Smooth muscle cell (in vitro differentiated cells): ENCODE measurements at regions not wholly inside any gene's neighbourhood (a gene's known extent, or its start where the extent isn't known, plus 50 kb on each side); places are given as distances from the start of the nearest gene placed in this dataset.

ENCODE experiments used
- DNase-seq: peaks from one replicate; lab custom pipeline; 2025; ENCODE audit not compliant: unreplicated experiment; lab: John Stamatoyannopoulos, UW
- H2AFZ ChIP-seq: fragments of 200-600 bp; sonication (generic); 2 replicates; pipeline ENCODE4 v1.6.0; 2016; ENCODE audit warnings: antibody characterized with exemption, low read depth, mild to moderate bottlenecking
- H3F3A ChIP-seq: fragments of 200-600 bp; sonication (generic); 2 replicates; pipeline ENCODE4 v1.6.0; 2017; ENCODE audit warnings: antibody characterized with exemption, low read depth
- H3K27ac ChIP-seq: fragments of 200-600 bp; sonication (generic); 2 replicates; pipeline ENCODE4 v1.5.1; 2016; ENCODE audit warnings: low read depth, mild to moderate bottlenecking
- H3K27me3 ChIP-seq: fragments of 200-600 bp; sonication (generic); 2 replicates; pipeline ENCODE4 v1.6.1; 2016; ENCODE audit warnings: low read depth, mild to moderate bottlenecking
- H3K36me3 ChIP-seq: fragments of 200-600 bp; sonication (generic); 2 replicates; pipeline ENCODE4 v1.5.1; 2016; ENCODE audit warnings: low read depth
- H3K4me1 ChIP-seq: fragments of 200-600 bp; sonication (generic); 2 replicates; pipeline ENCODE4 v1.5.1; 2016; ENCODE audit warnings: low read depth
- H3K4me2 ChIP-seq: fragments of 200-600 bp; sonication (generic); 2 replicates; pipeline ENCODE4 v1.6.0; 2016; ENCODE audit warnings: mild to moderate bottlenecking
- H3K4me3 ChIP-seq: fragments of 200-600 bp; sonication (generic); 2 replicates; pipeline ENCODE4 v1.5.1; 2016; ENCODE audit warnings: mild to moderate bottlenecking
- H3K79me2 ChIP-seq: fragments of 200-600 bp; sonication (generic); 2 replicates; pipeline ENCODE4 v1.6.0; 2016; ENCODE audit warnings: low read depth, mild to moderate bottlenecking
- H3K9ac ChIP-seq: fragments of 200-600 bp; sonication (generic); 2 replicates; pipeline ENCODE4 v1.6.0; 2016; ENCODE audit warnings: low read depth
- H3K9me3 ChIP-seq: fragments of 200-600 bp; sonication (generic); replicated peaks from 2 replicates; pipeline ENCODE4 v1.5.1; 2016; ENCODE audit warnings: low read depth
- H4K20me1 ChIP-seq: fragments of 200-600 bp; sonication (generic); 2 replicates; pipeline ENCODE4 v1.6.0; 2016; ENCODE audit warnings: low read depth
- CTCF ChIP-seq: fragments of 200-600 bp; sonication (generic); IDR thresholded peaks from 2 replicates; pipeline ENCODE4 v1.5.1; 2017; ENCODE audit warnings: borderline replicate concordance, mild to moderate bottlenecking, antibody characterized with exemption; ENCODE audit not compliant: insufficient read depth, poor library complexity, severe bottlenecking
- WGBS: methylation state at CpG from one replicate; pipeline ENCODE4 v1.1.7; 2016; ENCODE audit warnings: low lambda C conversion rate; 5-methylcytosine and 5-hydroxymethylcytosine counted together

GRCh38 chr1:56357927-56358690 is 221.3 kb downstream of the PLPP3 start:
- Histone ChIP-seq H3K9me3 (no peaks in the 10 kb centered on the region), H3F3A (peaks cover 6% of the 10 kb centered on the region), H3K36me3 (no peaks in the 10 kb centered on the region), H3K79me2 (no peaks in the 10 kb centered on the region), H2AFZ (no peak overlapping the region), H3K4me2 (no peak overlapping the region), H3K9ac (no peak overlapping the region), H3K4me3 (no peak overlapping the region), H3K27ac (no peak overlapping the region), H4K20me1 (no peaks in the 10 kb centered on the region), H3K27me3 (no peaks in the 10 kb centered on the region), H3K4me1 (peaks cover under 1% of the 10 kb centered on the region)
- TF ChIP-seq CTCF = no peak
- WGBS = 61% methylated on average over 3 of the region's 3 CpGs
- no peak for DNase-seq

DNA sequence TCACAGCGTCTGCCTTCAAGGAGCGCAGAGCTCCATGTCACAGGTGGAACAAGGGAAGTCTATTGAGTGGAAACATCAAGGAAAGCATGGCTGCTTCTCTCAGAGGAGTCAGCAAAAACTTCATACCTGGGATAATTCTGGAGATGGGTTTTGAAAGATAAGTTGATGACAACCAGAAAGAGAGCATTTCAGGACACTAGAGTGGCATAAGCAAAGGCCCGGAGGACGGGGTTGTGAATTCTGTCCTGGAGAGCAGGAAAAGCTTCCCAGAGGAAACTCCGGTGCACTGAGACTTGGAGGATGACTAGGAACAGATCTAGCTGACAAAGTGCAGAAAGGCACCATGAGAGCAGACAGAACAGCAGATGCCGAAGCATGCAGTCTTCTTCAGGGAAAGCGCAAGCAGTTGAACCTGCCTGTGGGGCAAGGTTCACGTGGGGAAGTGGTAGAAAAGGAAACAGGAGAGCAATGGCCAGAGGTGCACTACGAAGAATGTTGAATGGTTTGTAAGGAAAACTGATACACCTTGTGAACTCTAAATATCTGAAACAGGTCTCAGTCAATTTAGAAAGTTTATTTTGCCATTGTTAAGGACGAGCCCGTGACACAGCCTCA is 222.9 kb downstream of the PLPP3 start:
- Histone ChIP-seq H3K27ac (no peak overlapping the region), H3K4me2 (peak overlapping the region; percentile 16), H3K9me3 (no peaks in the 10 kb centered on the region), H2AFZ (no peak overlapping the region), H3F3A (peaks cover 6% of the 10 kb centered on the region), H4K20me1 (no peaks in the 10 kb centered on the region), H3K4me3 (no peak overlapping the region), H3K79me2 (no peaks in the 10 kb centered on the region), H3K36me3 (no peaks in the 10 kb centered on the region), H3K4me1 (no peaks in the 10 kb centered on the region), H3K27me3 (no peaks in the 10 kb centered on the region), H3K9ac (no peak overlapping the region)
- TF ChIP-seq CTCF = no peak
- DNase-seq = no peak
- WGBS = 80% methylated on average over 11 of the region's 11 CpGs

DNA sequence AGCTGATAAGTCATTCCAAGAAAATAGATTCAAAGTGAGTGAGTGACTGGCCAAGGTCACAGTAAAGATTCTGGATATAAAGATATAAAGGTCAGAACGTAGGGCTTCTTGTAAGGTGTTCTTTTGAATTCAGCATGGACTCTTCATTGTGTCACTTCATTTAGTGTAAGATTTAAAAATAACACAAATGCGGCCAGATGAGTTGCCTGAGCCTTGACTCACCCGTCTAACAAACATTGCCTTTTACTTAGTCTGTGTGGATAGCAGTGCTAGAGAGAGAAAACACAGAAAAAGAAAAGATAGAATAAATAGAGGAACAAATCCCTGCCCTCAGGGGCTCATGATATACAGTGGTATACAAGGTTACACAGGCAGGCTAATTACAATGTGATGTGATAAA is 223.4 kb downstream of the PLPP3 start:
- Histone ChIP-seq H3K9ac (no peak overlapping the region), H3K27ac (no peak overlapping the region), H3K4me1 (no peaks in the 10 kb centered on the region), H3K79me2 (no peaks in the 10 kb centered on the region), H3K27me3 (no peaks in the 10 kb centered on the region), H3K4me3 (no peak overlapping the region), H4K20me1 (no peaks in the 10 kb centered on the region), H3K4me2 (peak overlapping the region; percentile 56), H3K36me3 (no peaks in the 10 kb centered on the region), H3K9me3 (no peaks in the 10 kb centered on the region), H2AFZ (no peak overlapping the region), H3F3A (peaks cover 6% of the 10 kb centered on the region)
- DNase-seq = no peak
- no peak for TF ChIP-seq CTCF
- 54% methylated on average over 3 of the region's 3 CpGs for WGBS

DNA sequence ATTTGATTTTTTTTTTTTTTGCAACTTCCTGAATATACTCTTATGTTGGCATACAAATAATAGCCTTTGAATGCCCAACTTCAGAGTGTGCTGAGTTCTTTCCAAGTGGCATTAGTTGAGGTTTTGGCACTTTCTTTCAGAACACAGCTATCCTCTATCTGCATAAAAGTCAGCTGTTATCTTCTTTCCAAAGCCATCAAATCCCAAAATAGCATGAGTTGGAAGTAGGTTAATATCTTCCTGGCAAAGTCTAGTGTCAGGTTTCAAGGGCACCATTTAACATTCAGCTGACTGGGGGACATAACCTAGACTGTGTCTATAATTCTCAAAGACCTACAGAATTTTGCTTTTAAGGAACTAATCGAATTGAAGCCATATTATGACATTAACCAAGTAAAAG is 223.9 kb downstream of the PLPP3 start:
- Histone ChIP-seq H3K4me1 (no peaks in the 10 kb centered on the region), H3K36me3 (no peaks in the 10 kb centered on the region), H3K79me2 (no peaks in the 10 kb centered on the region), H4K20me1 (no peaks in the 10 kb centered on the region), H3K9me3 (no peaks in the 10 kb centered on the region), H3K9ac (no peak overlapping the region), H3K4me2 (peak overlapping the region; percentile 56), H3K27ac (no peak overlapping the region), H3K27me3 (no peaks in the 10 kb centered on the region), H3F3A (peaks cover 6% of the 10 kb centered on the region), H2AFZ (no peak overlapping the region), H3K4me3 (no peak overlapping the region)
- no peak for DNase-seq
- no peak for TF ChIP-seq CTCF
- 91% methylated on average over 1 of the region's 1 CpG for WGBS
